Nephron (organoid): ENCODE measurements at regions not wholly inside any gene's neighbourhood (a gene's known extent, or its start where the extent isn't known, plus 50 kb on each side); places are given as distances from the start of the nearest gene placed in this dataset.

Experiments
- H3K27ac Mint-ChIP-seq, 3 experiments: 2 replicates each; pipeline ENCODE4 v1.8.0; 2020; ENCODE audit warnings: mixed read lengths in 3 of 3, mild to moderate bottlenecking in 2 of 3, moderate library complexity in 1 of 3
- H3K27me3 Mint-ChIP-seq: 2 replicates; pipeline ENCODE4 v1.8.0; 2021; ENCODE audit warnings: low read depth, mild to moderate bottlenecking, moderate library complexity, mixed read lengths
- H3K36me3 Mint-ChIP-seq: 2 replicates; pipeline ENCODE4 v1.8.0; 2020; ENCODE audit warnings: low read depth, mixed read lengths
- H3K4me1 Mint-ChIP-seq: 2 replicates; pipeline ENCODE4 v1.8.0; 2020; ENCODE audit warnings: mixed read lengths
- H3K4me3 Mint-ChIP-seq, 3 experiments: 2 replicates each; pipeline ENCODE4 v1.8.0; 2020; ENCODE audit warnings: mild to moderate bottlenecking in 3 of 3, mixed read lengths in 3 of 3, moderate library complexity in 2 of 3
- H3K9me3 Mint-ChIP-seq: 2 replicates; pipeline ENCODE4 v1.8.0; 2020; ENCODE audit warnings: mixed read lengths
- CTCF ChIP-seq, 3 experiments: fragments of 200-600 bp; sonication (generic); IDR thresholded peaks; one replicate each; pipeline ENCODE4 v1.5.0; 2021; ENCODE audit warnings: antibody characterized with exemption in 3 of 3; ENCODE audit not compliant: unreplicated experiment in 3 of 3

GRCh38 chr16:86061721-86062120, 162.8 kb downstream of the IRF8 start:
- peaks cover 83% of the 10 kb centered on the region for H3K27me3 Mint-ChIP-seq
- TF ChIP-seq CTCF (IDR thresholded peaks at IDR 0.05; ENCODE audit: unreplicated experiment in 3 of 3): no peak
- peaks cover 26% of the 10 kb centered on the region for H3K4me1 Mint-ChIP-seq
- H3K27ac Mint-ChIP-seq: peak overlapping the region in 2 of 3 experiments; percentile 26 to 30
- H3K4me3 Mint-ChIP-seq: no peak overlapping the region
- H3K36me3 Mint-ChIP-seq: no peaks in the 10 kb centered on the region
- no peaks in the 10 kb centered on the region for H3K9me3 Mint-ChIP-seq

- Mint-ChIP-seq H3K36me3 (no peaks in the 10 kb centered on the region), H3K9me3 (no peaks in the 10 kb centered on the region), H3K4me1 (peaks cover 26% of the 10 kb centered on the region), H3K4me3 (no peak overlapping the region), H3K27ac (peak overlapping the region in 2 of 3 experiments; percentile 26 to 30), H3K27me3 (peaks cover 85% of the 10 kb centered on the region)
- TF ChIP-seq CTCF (IDR thresholded peaks at IDR 0.05; ENCODE audit: unreplicated experiment in 3 of 3): no peak
Observed at GRCh38 chr16:86062271-86062965, 163.5 kb downstream of the IRF8 start.

DNA sequence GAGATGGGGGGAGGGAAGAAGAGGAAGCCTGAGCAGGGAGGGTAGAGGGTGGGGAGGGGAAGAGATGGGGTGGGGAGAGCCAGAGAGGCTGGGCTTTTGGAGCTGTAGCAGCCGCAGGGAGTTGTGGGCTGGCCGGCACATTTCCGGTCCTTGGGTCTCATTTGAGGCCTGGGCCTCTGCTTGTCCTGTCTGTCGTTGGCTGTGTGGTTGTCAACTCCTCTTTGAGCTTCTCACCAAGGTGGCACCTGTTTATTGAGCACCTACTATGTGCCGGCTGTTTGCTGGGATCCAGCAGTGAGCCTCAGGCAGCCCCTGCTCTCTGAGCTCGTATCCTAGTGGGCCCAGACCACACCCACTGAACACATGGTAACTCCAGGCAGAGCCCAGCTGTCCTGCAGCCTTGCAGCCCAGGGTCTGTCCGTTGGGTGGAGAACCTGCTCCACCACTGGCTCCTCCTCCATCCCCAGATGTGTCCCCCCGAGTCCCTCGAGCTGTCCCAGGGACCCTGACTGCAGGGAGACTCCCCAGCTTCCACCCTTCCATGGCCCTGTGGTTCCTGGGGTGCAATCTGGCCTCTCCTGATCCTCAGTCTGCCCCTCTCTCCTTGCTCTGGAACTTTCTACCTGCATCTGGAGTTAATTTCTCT, 164.9 kb downstream of the IRF8 start:
- no peaks in the 10 kb centered on the region for H3K36me3 Mint-ChIP-seq
- peaks cover 26% of the 10 kb centered on the region for H3K4me1 Mint-ChIP-seq
- no peaks in the 10 kb centered on the region for H3K9me3 Mint-ChIP-seq
- TF ChIP-seq CTCF (IDR thresholded peaks at IDR 0.05; ENCODE audit: unreplicated experiment in 3 of 3): no peak
- no peak overlapping the region for H3K4me3 Mint-ChIP-seq
- no peak overlapping the region for H3K27ac Mint-ChIP-seq
- H3K27me3 Mint-ChIP-seq: peaks cover 86% of the 10 kb centered on the region

GRCh38 chr16:86064431-86065250, 165.7 kb downstream of the IRF8 start:
- H3K27ac Mint-ChIP-seq: no peak overlapping the region
- H3K4me1 Mint-ChIP-seq: peaks cover 23% of the 10 kb centered on the region
- H3K27me3 Mint-ChIP-seq: peaks cover 84% of the 10 kb centered on the region
- H3K36me3 Mint-ChIP-seq: no peaks in the 10 kb centered on the region
- no peaks in the 10 kb centered on the region for H3K9me3 Mint-ChIP-seq
- H3K4me3 Mint-ChIP-seq: no peak overlapping the region
- TF ChIP-seq CTCF (IDR thresholded peaks at IDR 0.05; ENCODE audit: unreplicated experiment in 3 of 3): no peak

- Mint-ChIP-seq H3K9me3 (no peaks in the 10 kb centered on the region), H3K36me3 (no peaks in the 10 kb centered on the region), H3K27me3 (peaks cover 86% of the 10 kb centered on the region), H3K27ac (no peak overlapping the region), H3K4me3 (no peak overlapping the region), H3K4me1 (peaks cover 16% of the 10 kb centered on the region)
- no peak for TF ChIP-seq CTCF (IDR thresholded peaks at IDR 0.05; ENCODE audit: unreplicated experiment in 3 of 3)
Observed at GRCh38 chr16:86065711-86066110, 166.7 kb downstream of the IRF8 start.
